ENCODE measurements at regions not wholly inside any gene's neighbourhood (a gene's known extent, or its start where the extent isn't known, plus 50 kb on each side); places are given as distances from the start of the nearest gene placed in this dataset.

- no peak for DNase-seq (ENCODE audit: low read depth)
Measured at GRCh38 chr5:68534956-68535520, 319.5 kb downstream of the PIK3R1 start.

- no peak for DNase-seq (ENCODE audit: low read depth)
Measured at GRCh38 chr5:68538814-68539420, 323.4 kb downstream of the PIK3R1 start.

- DNase-seq (ENCODE audit: low read depth), result no peak
Measured at GRCh38 chr5:68540798-68541590, 325.4 kb downstream of the PIK3R1 start.

GRCh38 chr5:68542207-68542606 is 326.7 kb downstream of the PIK3R1 start:
- no peak for DNase-seq (ENCODE audit: low read depth)

- no peak for DNase-seq (ENCODE audit: low read depth)
Measured at GRCh38 chr5:68543212-68543611, 327.7 kb downstream of the PIK3R1 start.

- DNase-seq (ENCODE audit: low read depth), result no peak
Measured at GRCh38 chr5:68544091-68544647, 328.6 kb downstream of the PIK3R1 start.

GRCh38 chr5:68544648-68545552 is 329.3 kb downstream of the PIK3R1 start:
- no peak for DNase-seq (ENCODE audit: low read depth)

- no peak for DNase-seq (ENCODE audit: low read depth)
Measured at GRCh38 chr5:68545636-68546295, 330.2 kb downstream of the PIK3R1 start.

- no peak for DNase-seq (ENCODE audit: low read depth)
Measured at GRCh38 chr5:68547056-68547455, 331.5 kb downstream of the PIK3R1 start.

GRCh38 chr5:68547622-68548021 is 332.1 kb downstream of the PIK3R1 start:
- no peak for DNase-seq (ENCODE audit: low read depth)

GRCh38 chr5:68548959-68549676 is 333.6 kb downstream of the PIK3R1 start:
- no peak for DNase-seq (ENCODE audit: low read depth)

- no peak for DNase-seq (ENCODE audit: low read depth)
Measured at GRCh38 chr5:68550015-68550414, 334.5 kb downstream of the PIK3R1 start.

- no peak for DNase-seq (ENCODE audit: low read depth)
Measured at GRCh38 chr5:68551436-68551835, 335.9 kb downstream of the PIK3R1 start.

GRCh38 chr5:68554571-68555279 is 339.2 kb downstream of the PIK3R1 start:
- DNase-seq (ENCODE audit: low read depth), result peak; percentile 46

GRCh38 chr5:68555907-68556681 is 340.5 kb downstream of the PIK3R1 start:
- no peak for DNase-seq (ENCODE audit: low read depth)

- DNase-seq (ENCODE audit: low read depth), result no peak
Measured at GRCh38 chr5:68557162-68557936, 341.8 kb downstream of the PIK3R1 start.

- no peak for DNase-seq (ENCODE audit: low read depth)
Measured at GRCh38 chr5:68562308-68562707, 346.8 kb downstream of the PIK3R1 start.

GRCh38 chr5:68565427-68565826 is 349.9 kb downstream of the PIK3R1 start:
- no peak for DNase-seq (ENCODE audit: low read depth)

- DNase-seq (ENCODE audit: low read depth), result no peak
Measured at GRCh38 chr5:68576805-68577204, 361.2 kb downstream of the PIK3R1 start.

All from non-pigmented ciliary epithelial cell (primary cell).